H4 (cell line): ENCODE measurements at regions not wholly inside any gene's neighbourhood (a gene's known extent, or its start where the extent isn't known, plus 50 kb on each side); places are given as distances from the start of the nearest gene placed in this dataset.
"Not testable (repeated sequence)": the region's sequence is repeated elsewhere in the genome, so short reads cannot be mapped to it uniquely, and the experiment has no call there.

ENCODE experiments used
- DNase-seq: peaks from one replicate; pipeline ENCODE4 v3.0.0-alpha.2; 2015; ENCODE audit warnings: low spot score

DNA sequence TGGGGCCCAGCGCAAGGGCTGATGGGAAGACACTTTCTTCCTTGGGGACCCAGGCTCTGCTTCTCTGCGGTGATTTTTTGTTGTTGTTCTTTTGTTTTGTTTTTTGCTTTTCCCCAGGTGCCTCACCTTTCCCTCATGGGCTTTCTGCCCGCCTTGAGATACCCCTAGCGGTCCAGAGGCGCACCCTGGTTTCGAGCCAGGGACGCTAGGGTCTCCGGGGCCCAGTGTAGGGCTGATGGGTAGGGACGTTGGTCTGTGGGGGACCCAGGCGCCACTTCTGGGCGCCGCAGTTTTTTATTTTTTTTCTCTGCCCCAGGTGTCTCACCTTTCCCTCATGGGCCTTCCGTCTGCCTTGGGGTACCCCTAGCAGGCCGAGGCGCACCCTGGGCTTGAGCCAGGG is 192.7 kb downstream of the POTEG start:
- DNase-seq: not testable (repeated sequence)

DNA sequence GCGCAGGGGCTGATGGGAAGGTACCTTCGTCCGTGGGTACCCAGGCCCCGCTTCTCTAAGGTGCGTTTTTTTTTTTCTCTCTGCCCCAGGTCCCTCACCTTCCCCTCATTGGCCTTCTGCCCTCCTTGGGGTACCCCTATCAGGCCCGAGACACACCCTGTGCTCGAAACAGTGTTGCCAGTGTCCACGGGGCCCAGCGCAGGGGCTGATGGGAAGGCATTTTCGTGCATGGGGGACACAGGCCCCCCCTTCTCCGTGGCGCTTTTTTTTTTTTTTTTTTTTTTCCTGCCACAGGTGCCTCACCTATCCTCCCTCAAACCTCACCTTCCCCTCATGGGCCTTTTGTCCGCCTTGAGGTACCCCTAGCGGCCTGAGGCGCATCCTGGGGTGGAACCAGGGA is 191.6 kb downstream of the POTEG start:
- not testable (repeated sequence) for DNase-seq

DNA sequence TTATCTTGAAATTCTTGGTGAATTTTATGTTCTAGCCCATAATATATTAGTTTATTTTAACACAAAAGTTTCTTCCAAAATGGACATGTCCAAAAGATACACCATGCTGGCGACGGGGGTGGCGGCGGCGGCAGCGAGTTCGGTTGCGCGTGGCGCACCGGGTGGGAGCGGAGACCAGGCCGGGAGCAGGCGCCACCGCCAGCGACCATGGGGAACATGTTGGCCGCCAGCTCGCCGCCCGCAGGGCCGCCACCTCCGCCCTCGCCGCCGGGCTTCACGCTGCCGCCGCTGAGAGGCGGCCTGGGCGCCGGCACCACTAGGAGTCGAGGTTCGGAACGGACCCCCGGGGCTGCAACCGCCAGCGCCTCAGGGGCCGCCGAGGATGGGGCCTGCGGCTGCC is 167.2 kb downstream of the POTEG start:
- DNase-seq: not testable (repeated sequence)

DNA sequence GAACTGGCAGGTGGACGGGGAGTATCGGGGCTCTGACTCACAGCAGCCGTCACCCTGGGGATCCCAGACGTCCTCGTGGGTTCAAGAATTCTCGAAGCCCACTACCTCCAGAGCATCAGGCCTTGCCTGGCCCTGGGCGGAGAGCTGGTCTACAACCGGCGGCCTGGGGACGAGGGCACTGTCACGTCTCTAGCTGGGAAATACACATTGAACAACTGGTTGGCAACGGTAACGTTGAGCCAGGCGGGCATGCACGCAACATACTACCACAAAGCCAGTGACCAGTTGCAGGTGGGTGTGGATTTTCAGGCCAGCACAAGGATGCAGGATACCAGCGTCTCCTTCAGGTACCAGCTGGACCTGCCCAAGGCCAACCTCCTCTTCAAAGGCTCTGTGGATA is 166.5 kb downstream of the POTEG start:
- DNase-seq: peak; percentile 2

DNA sequence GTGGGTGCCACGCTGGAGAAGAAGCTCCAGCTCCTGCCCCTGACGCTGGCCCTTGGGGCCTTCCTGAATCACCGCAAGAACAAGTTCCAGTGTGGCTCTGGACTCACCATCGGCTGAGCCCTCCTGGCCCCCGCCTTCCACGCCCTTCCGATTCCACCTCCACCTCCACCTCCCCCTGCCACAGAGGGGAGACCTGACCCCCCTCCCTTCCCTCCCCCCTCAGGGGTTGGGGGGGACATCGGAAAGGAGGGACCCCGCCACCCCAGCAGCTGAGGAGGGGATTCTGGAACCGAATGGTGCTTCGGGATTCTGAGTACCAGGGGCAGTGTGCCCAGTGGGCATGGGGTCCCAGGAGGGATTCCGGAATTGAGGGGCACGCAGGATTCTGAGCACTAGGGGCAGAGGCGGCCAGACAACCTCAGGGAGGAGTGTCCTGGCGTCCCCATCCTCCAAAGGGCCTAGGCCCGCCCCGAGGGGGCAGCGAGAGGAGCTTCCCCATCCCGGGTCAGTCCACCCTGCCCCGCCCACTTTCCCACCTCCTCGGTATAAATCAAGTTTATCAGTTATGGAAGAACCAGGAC is 166.0 kb downstream of the POTEG start:
- not testable (repeated sequence) for DNase-seq

DNA sequence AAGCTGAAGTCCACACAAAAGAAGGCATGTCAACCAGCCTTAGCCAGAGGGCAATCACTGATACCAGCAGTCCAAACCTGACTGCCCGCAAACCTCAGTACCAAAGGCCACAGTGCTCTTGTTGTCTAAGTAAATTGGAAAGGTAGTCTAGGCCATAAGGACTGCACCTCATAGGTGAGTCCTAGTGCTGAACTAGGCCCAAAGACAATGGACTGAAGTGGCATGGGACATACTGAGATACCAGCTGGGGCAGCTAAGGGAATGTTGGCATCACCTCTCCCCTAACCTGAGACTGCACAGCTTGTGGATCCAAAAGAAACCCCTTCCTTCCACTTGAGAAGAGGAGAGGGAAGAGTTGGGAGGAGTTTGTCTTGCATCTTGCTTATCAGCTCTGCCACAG is 161.9 kb downstream of the POTEG start:
- DNase-seq: not testable (repeated sequence)

DNA sequence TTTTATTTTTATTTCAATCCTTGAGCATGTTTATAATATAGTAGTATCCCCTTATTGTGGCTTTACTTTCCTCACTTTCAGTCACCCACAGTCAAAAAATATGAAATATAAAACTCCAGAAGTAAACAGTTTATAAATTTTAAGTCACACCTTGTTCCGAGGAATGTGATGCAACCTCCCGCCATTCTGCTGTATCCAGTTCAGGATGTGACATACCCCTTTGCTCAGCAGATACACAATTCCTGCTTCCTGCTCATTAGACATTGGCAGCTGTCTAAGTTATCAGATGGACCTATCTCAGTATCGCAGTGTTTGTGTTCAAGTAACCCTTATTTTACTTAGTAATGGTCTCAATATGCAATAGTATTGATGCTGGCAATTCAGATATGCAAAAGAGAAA is 144.5 kb downstream of the POTEG start:
- DNase-seq: peak; percentile 31

DNA sequence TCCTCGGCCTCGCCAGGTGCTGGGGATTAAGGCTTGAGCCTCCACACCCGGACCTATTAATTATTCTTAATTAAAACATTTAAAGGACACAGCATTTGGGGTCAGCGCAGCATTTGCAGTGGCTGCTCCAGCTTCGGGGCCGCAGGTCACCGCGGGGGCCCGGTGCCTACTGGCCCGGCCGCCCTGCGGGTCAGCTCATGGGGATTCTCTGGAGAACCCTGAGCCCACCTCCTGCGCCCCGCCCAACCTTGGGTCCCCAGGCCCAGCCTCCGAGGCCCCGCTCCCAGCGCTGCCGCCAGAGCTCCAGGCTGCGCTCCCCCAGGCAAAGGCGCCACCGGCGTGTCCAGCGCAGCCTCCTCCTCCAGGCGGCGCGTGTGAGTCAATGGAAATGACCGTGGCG is 133.9 kb downstream of the POTEG start:
- not testable (repeated sequence) for DNase-seq

DNA sequence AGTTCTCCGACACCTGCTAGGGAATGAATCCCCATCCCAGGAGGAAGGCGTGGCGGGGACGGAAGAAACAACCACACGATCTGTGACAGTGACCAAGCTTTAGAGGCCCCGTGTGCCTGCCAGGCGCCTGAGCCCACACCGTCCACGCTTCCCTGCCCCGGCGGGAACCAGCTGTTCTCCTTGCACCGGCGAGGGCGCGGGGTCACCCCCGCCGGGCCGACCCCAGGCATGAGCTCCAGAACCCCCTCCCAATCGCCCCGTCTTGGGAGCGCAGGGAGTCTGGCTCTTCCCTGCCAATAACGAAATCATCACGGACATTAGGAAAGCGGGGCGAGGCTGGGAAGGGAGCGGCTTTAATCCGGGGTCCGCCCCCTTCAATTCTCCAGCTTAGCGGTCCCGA is 133.3 kb downstream of the POTEG start:
- not testable (repeated sequence) for DNase-seq

DNA sequence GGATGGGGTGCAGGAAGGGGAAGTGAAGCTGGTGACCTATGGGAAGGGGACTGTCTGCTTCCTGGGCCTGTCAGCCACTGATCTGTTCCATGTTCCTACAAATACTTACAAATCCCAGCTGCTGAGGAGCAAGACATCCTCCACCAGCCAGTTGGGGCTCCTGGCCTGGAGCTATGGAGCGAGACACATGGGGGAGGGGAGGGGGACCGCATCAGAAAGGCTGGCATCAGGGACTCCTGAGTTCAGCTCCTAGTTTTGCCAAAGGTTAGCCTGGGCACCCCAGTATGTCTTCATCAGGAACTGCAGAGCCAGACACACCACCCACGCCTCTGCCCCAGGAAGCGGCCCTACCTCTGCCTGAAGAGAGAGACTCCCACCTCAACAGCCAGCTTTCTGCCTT is 130.3 kb downstream of the POTEG start:
- not testable (repeated sequence) for DNase-seq

DNA sequence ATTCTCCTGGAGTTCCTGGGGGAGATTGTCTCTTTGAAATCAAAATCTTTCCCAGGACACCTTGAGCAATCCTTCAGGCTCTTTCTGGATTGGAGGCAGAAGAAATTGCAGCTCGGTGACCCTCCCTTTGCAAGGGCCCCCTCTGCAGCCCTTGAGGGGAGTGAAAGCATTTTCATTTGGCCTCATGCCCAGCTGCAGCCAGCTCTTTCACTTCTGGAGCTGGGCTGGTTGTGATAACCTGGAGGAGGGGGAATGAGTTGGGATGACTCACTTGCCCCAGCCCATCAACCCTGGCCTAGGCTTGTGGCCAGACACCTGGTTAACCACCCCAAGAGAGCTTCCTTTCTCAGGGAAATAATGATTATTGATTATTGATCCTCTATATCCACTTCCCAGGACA is 129.7 kb downstream of the POTEG start:
- not testable (repeated sequence) for DNase-seq

DNA sequence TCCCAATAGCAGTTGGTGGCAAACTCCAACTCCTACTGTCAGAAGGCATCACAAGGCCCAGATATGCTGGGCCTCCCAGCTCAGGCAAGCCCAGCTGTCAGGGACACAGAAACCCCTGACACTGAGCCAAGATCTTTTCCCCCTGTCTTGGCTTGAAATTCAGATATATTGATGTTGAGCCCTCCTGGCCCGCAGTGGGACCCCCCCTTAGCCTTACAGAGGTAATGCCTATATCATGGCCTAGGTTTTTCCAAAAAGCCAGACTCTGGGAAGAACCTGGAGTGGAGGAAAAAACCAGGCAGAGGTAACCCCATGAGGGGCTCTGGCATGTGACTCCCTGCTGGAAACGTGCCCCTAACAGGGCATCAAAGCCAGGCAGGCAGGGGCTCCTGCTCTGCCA is 129.2 kb downstream of the POTEG start:
- DNase-seq: not testable (repeated sequence)

DNA sequence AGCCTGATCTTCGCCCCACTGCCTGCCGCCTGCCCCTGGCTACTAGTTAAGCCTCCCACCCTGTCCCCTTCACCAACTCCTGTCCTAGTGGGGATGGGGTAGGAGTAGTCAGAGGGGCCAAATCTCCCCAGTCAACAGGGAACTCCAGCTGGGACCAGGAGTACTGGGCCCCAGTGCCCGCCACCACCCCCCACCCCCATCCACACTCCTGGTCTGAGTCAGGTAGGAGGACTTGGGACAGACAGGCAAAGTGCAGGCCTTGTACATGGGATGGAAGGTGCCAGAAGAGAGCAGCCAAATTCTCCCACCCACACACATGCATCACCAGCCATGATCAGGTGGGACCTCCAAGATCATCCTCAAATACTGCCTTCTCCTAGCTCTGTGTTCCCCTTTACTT is 128.4 kb downstream of the POTEG start:
- DNase-seq: not testable (repeated sequence)

DNA sequence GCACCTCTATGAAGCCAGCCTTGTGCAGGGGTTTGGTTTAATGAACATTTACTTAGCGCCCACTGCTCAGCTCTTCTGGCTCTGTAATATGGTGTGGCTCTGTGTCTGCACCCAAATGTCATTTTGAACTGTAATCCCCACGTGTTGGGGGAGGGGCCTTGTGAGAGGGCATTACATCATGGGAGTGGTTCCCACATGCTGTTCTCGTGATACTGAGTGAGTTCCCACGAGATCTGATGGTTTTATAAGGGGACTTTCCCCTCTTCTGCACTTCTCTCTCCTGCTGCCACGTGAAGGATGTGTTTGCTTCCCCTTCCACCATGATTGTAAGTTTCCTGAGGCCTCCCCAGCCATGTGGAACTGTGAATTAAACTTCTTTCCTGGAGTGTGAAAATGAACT is 127.7 kb downstream of the POTEG start:
- DNase-seq: not testable (repeated sequence)

DNA sequence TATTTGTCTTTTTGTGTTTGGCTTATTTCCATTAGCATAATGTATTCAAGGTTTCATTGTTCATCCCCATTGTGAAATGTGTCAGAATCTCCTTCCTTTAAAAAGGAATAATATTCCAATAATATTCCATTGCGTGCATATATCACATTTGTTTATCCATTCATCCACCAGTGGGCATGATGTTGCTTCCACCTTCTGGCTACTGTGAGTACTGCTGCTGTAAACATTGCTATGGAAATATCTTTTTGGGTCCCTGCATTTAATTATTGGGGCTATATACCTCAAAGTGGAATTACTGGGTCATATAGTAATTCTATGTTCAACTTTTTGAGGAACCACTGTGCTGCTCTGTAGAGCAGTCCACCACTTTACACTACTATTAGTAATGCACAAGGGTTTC is 123.1 kb downstream of the POTEG start:
- not testable (repeated sequence) for DNase-seq

DNA sequence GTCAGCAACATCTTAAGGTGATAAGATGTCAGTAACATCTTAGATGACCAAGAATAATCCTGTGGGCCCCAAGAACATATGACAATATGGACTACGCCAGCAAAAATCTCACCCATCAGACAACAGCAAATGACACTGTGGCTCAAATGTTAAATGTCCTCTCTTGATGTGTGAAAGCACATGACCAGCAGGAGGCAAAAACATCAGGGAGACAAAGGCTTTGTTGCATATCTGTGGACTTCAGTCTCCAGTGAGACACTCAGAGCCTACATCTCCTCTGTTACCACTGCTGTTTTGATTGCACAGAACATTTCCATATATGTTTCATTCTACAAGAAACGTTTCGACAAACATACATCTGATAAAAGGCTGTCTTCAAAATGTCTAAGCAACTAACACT is 103.5 kb downstream of the POTEG start:
- not testable (repeated sequence) for DNase-seq

DNA sequence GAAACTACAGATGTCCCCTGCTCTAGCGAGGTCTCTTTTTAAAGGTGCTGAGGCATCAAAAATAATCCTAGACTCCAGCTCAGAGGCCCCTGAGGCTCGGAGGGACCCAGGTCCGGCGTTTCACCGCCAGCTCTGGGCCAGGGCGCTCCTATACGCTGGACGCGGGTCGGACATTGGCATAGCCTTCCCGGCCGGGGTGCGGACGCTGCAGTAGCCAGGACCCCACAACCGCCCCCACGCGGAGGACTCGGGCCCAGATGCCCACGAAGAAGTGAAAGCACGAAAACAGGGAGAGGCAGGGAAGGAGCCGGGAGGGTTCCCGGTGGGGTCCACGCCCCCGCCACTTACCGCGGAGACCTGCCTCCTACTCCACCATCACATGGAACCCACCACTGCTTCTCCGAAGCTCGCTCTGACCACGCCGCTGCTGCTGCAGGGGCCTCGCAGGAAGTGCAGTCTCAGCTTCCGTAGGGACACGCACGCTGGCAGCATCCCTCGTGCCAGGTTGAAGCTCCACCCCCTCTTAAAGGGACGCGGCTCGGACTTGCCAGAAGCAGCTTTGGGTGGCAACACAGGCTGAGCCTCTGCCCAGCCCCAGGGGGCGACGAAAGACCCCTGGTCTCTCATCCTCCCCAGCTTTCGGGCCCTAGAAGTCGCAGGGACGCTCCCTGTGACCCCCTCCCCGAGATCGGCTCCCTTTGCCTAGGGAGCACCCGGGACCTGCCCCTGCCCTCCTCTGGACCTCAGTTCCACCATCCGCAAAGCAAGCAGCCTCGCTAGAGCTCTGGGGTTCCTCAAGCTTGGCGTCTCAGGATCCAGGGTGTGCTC is 96.7 kb downstream of the POTEG start:
- DNase-seq: not testable (repeated sequence)

DNA sequence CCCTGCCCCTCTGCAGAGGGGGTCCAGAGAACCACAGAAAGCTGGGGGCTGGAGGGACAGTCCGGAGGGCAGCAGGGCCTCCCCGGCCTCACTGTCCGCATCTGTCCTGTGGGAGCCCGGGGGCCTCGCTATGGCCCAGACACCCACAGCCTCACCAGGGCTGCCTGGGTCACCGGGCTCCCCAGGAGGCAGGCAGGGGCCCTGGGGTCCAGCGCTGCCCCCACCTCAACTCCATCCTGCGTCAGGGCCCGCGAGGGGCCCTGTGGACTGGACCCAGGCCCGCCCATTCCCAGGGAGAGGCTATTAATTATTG is 96.1 kb downstream of the POTEG start:
- DNase-seq: not testable (repeated sequence)

DNA sequence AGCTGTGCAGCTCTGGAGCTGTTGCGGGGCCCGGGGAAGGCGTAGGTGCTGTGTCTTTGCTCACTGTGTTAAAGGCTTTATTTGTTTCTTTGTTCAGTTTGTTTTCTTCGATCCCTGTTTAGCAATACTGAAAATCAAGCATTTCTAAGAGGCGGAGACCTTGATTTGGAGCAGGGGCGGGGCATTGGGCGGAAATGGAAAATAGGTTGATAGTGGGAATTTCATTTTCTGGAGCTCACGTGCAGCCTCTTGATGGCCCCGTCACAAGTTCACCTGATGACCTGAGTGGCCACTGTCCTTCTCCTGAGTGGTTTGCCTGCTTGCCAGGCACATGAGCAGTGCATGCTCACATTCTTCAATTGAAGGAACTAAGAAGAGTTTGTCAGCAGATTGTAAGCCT is 93.2 kb downstream of the POTEG start:
- not testable (repeated sequence) for DNase-seq

DNA sequence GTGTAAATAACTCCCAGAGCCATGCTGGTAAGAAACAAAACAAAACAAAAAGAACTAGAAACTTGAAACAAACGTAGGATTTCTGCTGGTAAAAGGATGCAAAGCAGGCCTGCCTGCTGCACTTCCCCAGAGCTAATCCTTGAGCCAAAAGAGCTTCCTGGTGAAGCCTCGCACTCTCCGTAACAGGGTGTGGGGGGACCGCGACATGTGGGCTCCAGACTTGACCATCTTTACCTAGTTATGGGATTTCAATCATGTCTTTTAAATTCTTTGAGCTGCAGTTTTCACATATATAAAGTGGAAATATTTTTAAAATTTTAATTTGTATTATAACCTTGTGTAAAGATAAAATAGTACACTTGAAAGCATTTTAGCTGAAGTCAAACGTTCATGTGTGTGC is 92.5 kb downstream of the POTEG start:
- not testable (repeated sequence) for DNase-seq

DNA sequence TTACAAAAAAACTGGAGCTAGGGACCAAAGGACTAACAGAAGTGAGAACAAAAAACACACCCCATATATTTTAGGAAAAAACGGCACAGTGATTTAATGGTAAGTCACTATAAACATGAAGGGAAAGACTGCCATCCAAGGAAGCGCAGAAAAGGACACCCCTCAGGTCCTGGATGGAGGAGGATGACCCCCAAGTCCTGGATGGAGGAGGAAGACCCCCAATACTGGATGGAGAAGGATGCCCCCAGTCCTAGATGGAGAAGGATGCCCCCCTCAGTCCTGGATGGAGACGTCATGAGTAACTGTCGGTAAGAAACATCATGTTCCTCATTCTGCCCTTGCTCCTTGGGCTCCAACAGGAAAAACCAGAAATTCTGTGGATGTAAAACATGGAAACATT is 89.9 kb downstream of the POTEG start:
- DNase-seq: not testable (repeated sequence)

DNA sequence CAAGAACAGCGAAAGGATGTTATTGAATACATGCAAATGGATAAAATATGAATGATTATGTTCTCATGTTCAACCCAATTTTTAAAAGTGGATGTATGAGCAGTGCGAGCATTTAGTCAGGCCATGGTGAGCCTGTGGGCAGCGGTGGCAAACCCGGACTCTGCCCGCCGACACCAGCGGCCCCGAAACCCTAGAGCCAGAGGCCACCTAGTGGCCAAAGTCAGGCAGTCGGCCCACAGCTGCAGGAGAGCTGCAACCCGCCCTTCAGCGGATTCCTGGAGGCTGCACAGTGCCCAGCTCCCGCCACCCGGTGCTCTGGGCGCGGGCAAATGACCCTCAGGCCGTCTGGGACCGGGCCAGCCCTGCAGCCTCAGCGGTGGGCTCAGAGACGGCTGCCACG is 89.5 kb downstream of the POTEG start:
- not testable (repeated sequence) for DNase-seq

DNA sequence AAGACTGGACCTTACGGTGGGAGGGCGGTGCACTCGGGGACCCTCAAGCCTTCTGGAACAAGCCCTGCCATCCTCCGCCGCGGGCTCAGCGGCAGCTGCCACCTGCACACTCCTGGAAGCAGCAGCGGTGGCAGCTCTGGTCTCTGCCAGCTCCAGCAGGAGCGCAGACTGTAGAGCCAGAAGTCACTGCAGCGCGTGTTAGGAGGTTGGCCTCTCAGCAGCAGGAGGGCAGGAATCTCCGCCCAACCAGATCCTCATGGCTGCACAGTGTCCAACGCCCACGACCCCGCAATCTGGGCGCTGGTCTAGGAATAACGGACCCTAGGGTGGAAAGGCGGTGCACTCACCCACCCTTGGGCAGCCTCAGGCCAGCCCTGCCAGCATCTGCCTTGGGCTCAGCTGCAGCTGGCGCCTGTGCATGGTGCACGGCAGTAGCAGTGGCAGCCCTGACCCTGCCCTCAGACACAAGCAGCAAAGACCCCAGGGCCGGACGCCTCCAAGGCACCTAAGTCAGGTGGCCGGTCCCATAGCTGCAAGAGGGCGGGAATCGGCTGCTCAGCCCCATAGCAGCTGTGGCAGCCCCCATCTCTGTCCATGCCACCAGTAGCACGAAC is 88.7 kb downstream of the POTEG start:
- DNase-seq: not testable (repeated sequence)
